GM06990 (cell line): ENCODE measurements at regions not wholly inside any gene's neighbourhood (a gene's known extent, or its start where the extent isn't known, plus 50 kb on each side); places are given as distances from the start of the nearest gene placed in this dataset.

Experiments
- DNase-seq: peaks from one replicate; pipeline ENCODE4 v3.0.0-alpha.2; 2011; ENCODE audit not compliant: insufficient read length; ENCODE audit errors: extremely low read depth
- H3K27me3 ChIP-seq: replicated peaks from 2 replicates; pipeline ENCODE4 v1.6.0; 2011; ENCODE audit warnings: low read length; ENCODE audit not compliant: control insufficient read depth, insufficient read depth
- H3K36me3 ChIP-seq: 2 replicates; pipeline ENCODE4 v1.5.1; 2011; ENCODE audit warnings: low read length; ENCODE audit not compliant: control insufficient read depth, insufficient read depth
- H3K4me3 ChIP-seq: replicated peaks from 2 replicates; pipeline ENCODE4 v1.5.1; 2011; ENCODE audit warnings: low read depth, mild to moderate bottlenecking, control low read depth, low read length
- CTCF ChIP-seq: IDR thresholded peaks from 2 replicates; pipeline ENCODE4 v1.5.1; 2011; ENCODE audit warnings: low read length, control low read depth, mild to moderate bottlenecking, inconsistent platforms; ENCODE audit not compliant: insufficient read depth, poor library complexity, severe bottlenecking

- TF ChIP-seq CTCF = no peak
- DNase-seq = no peak
- Histone ChIP-seq H3K4me3 (no peak overlapping the region), H3K36me3 (no peaks in the 10 kb centered on the region), H3K27me3 (no peaks in the 10 kb centered on the region)
Measured at GRCh38 chr4:156186111-156186510, 232.4 kb upstream of the CTSO start.

- Histone ChIP-seq H3K36me3 (no peaks in the 10 kb centered on the region), H3K27me3 (no peaks in the 10 kb centered on the region), H3K4me3 (no peak overlapping the region)
- TF ChIP-seq CTCF = no peak
- no peak for DNase-seq
Measured at GRCh38 chr4:156185514-156186055, 231.9 kb upstream of the CTSO start.

GRCh38 chr4:156182269-156182668 is 228.6 kb upstream of the CTSO start:
- no peak for TF ChIP-seq CTCF
- H3K4me3 ChIP-seq = no peak overlapping the region
- H3K27me3 ChIP-seq = no peaks in the 10 kb centered on the region
- no peaks in the 10 kb centered on the region for H3K36me3 ChIP-seq
- no peak for DNase-seq

- Histone ChIP-seq H3K36me3 (no peaks in the 10 kb centered on the region), H3K27me3 (no peaks in the 10 kb centered on the region), H3K4me3 (no peak overlapping the region)
- no peak for TF ChIP-seq CTCF
- no peak for DNase-seq
Measured at GRCh38 chr4:156177941-156178340, 224.3 kb upstream of the CTSO start.

GRCh38 chr4:156176896-156177295 is 223.2 kb upstream of the CTSO start:
- no peak for DNase-seq
- no peak for TF ChIP-seq CTCF
- no peak overlapping the region for H3K4me3 ChIP-seq
- no peaks in the 10 kb centered on the region for H3K36me3 ChIP-seq
- H3K27me3 ChIP-seq = no peaks in the 10 kb centered on the region

GRCh38 chr4:156173937-156174336 is 220.3 kb upstream of the CTSO start:
- no peak for DNase-seq
- Histone ChIP-seq H3K4me3 (no peak overlapping the region), H3K27me3 (no peaks in the 10 kb centered on the region), H3K36me3 (no peaks in the 10 kb centered on the region)
- TF ChIP-seq CTCF = no peak
